GM03348 (cell line): ENCODE measurements at regions not wholly inside any gene's neighbourhood (a gene's known extent, or its start where the extent isn't known, plus 50 kb on each side); places are given as distances from the start of the nearest gene placed in this dataset.

Source experiments
- DNase-seq: peaks from one replicate; pipeline ENCODE4 v3.0.0; 2012; ENCODE audit warnings: low spot score

DNA sequence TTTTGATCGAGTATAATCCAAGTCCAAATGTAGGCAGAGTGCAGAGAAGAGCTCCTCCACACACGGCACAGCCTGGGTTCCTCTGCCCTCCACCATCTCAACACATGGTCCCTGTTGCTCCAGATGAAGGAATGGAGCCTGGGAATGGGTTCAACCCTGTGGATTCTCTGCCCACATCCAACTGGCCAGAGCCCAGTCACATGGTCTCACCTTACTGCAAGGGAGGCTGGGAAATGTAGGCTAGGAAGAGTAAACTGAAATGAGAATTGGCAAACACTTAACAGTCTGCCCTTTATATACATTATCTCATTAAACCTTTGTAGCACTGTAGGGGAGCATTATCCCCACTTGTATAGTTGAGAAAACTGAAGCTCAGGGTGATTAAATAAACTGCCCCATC, 60.1 kb upstream of the RAB4A start:
- DNase-seq = no peak

DNA sequence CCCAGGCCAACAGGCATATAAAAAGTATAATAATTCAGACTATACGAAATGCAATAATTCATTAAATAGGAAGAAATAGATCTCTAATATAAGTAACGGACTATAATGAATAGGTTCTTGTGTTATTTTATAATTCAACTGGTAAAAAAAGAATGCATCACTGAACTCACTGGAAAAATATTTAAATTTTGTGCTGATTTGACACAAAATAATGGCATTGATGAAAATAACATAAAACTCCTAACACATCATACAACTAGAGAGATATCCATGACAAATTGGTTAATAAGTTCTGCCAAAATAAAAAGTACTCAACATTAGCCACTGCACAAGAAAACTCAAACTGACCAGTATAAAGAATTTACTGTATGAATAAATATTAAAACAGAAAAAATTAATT, 57.1 kb upstream of the RAB4A start:
- DNase-seq = no peak

DNA sequence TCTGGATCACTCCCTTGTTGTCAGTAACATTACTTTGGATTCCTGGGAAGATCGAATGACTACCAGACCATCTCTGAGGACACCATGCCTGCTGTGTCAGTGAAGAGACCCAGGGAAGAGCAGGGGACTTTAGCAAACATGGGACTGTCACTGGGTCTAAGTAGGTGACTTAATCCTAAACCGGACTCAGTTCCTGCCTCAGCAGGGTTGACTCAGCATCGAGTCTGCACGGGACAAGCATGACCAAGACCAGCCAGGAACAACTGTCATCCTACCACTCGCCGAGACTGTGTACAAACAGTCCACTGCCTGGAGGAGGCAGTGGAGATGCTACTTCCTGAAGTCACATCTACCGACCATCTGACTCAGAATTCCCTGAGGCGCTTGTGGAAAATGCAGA, 53.2 kb upstream of the RAB4A start:
- DNase-seq = no peak

DNA sequence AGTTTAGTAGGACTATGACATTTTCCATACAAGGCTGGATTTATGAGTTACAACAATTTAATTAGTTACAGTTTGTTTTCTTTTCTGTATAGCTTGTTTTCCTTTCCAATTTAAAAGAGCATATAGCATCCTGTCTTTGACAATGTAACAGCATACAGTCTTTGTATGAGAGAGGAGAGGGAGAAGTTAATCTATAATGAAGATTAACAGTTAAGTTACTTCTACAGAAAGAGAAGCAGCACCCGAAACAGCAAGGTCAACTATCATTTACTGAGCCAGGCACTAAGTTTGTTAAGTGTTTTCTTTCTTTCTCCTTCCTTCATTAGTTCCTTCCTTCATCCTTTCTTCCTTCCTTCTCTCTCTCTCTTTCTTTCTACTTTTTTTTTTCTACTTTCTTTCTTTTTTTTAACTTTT, 52.3 kb upstream of the RAB4A start:
- no peak for DNase-seq

DNA sequence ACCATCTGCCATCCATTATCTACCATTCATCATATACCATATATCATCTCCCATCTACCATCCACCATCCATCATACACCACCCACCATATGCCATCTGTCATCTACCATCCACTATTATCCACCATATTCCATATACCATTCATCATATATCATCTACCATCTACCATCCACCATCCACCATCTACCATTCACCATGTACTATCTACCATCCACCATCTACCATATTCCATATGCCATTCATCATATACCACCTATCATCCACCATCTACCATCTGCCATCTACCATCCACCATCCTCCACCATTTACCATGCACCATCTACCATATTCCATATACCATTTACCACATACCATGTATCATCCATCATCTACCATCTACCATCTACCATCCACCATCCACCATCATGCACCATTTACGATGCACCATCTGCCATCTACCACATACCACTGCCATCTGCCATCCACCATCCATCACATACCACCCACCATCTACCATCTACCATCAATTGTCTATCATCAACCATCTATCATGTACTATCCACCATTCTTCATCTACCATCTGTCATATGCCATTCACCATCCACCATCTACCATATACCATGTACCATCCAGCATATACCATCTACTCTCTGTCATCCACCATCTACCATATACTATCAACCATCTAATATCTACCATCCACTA, 50.6 kb upstream of the RAB4A start:
- DNase-seq = no peak

DNA sequence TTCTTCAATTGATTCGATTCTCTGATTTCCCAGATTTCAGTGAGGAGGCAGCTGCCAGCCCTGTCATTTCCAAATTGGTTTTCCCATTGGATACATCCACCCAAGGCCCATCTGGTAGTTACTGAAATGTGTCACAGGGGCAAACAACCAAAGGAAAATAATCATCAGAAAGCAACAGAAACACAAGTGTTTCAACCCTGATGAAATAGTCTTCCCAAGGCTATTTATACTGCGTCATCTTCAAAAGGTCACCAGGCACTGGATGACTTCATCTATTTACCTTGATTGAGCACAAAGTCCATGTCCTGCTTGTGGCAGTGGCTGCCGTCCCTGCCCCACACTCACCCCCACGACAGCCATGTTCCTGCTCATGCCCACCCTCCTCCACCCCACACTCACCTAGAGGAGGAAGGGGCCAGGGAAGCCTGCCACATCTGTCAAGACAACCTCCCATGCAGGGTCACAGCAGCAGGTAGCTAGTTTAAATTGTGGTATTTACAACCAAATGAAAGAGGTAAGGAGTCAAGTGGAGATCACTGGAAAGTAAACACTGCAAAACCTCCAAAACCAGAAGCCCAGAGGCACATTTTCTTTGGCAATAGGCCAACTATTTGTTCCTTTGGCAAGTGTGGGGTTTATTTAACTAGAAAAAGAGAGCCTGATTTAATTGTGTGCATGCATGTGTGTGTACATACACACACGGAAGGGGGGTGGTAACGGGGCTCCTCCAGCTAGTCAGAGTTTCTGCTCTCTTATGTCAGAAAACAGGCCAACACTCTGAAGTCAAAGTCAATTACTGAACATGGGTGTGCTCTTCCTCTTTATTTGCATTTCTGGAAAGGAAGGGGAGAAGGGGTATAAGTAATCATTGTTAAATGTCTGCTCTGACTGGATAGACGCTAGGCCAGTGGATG, 49.5 kb upstream of the RAB4A start:
- no peak for DNase-seq
